ENCODE measurements at regions not wholly inside any gene's neighbourhood (a gene's known extent, or its start where the extent isn't known, plus 50 kb on each side); places are given as distances from the start of the nearest gene placed in this dataset.

DNA sequence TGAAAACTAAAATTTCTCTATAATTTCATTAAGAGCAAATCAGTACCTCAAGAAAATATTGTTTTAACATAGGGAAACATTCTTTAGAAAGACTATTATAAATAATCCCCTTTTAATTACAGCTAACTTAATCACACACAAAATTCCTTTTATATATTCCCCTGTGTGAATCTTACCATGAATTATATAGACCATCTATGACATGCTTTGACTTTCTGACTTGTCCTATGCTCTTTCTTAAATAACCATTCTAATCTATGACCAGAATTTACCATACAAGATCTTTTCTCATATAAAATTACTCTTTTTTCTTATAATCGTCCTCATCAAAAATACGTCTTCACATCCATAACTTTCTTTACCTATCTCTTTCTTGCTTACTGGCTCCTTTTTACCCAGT is 824.2 kb upstream of the FAM98A start:
- no peaks in the 10 kb centered on the region for H3K4me1 ChIP-seq
- no peaks in the 10 kb centered on the region for H3K27me3 ChIP-seq
- peaks cover 0 to 19% (median 2%) of the 10 kb centered on the region in 12 donors for H3K9me3 ChIP-seq
- no peak overlapping the region for H3K4me3 ChIP-seq
- no peak overlapping the region for H3K27ac ChIP-seq
- 91 to 97% (median 94%) methylated on average over 2 of the region's 2 CpGs for WGBS, 4 donors
- intact Hi-C loops (cut with DNase I), result no loop called here
- H3K36me3 ChIP-seq, result no peaks in the 10 kb centered on the region
- no peak for TF ChIP-seq POLR2A (IDR thresholded peaks at IDR 0.05)
- TF ChIP-seq, protein P1, sequence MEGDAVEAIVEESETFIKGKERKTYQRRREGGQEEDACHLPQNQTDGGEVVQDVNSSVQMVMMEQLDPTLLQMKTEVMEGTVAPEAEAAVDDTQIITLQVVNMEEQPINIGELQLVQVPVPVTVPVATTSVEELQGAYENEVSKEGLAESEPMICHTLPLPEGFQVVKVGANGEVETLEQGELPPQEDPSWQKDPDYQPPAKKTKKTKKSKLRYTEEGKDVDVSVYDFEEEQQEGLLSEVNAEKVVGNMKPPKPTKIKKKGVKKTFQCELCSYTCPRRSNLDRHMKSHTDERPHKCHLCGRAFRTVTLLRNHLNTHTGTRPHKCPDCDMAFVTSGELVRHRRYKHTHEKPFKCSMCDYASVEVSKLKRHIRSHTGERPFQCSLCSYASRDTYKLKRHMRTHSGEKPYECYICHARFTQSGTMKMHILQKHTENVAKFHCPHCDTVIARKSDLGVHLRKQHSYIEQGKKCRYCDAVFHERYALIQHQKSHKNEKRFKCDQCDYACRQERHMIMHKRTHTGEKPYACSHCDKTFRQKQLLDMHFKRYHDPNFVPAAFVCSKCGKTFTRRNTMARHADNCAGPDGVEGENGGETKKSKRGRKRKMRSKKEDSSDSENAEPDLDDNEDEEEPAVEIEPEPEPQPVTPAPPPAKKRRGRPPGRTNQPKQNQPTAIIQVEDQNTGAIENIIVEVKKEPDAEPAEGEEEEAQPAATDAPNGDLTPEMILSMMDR (IDR thresholded peaks at IDR 0.05), result no peak
- DNase-seq, result no peak
- no peak for ATAC-seq

DNA sequence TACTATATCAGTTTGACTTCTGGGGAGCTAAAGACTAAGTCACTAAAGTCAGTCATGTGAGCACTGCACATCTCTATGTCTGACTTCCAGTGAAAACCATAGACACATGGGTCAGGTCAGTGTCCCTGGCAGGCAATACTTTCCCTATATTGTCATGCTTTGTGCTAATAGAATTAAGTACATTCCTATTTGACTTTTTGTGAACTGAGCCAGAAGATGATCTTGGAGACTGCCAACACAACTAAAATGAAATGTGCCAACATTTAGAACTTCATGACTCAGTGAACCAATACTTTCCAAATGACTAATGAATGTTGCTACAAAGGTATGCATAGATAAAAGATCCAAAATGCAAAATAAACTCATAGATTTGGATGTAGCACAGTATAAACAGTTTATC is 820.8 kb upstream of the FAM98A start:
- Histone ChIP-seq H3K4me3 (no peak overlapping the region), H3K27me3 (no peaks in the 10 kb centered on the region), H3K4me1 (no peaks in the 10 kb centered on the region), H3K9me3 (peaks cover 0 to 19% (median 2%) of the 10 kb centered on the region in 12 donors), H3K36me3 (no peaks in the 10 kb centered on the region), H3K27ac (no peak overlapping the region)
- intact Hi-C loops (cut with DNase I), result no loop called here
- no peak for TF ChIP-seq POLR2A (IDR thresholded peaks at IDR 0.05)
- TF ChIP-seq, protein P1 (IDR thresholded peaks at IDR 0.05), result no peak
- no peak for ATAC-seq
- no peak for DNase-seq

DNA sequence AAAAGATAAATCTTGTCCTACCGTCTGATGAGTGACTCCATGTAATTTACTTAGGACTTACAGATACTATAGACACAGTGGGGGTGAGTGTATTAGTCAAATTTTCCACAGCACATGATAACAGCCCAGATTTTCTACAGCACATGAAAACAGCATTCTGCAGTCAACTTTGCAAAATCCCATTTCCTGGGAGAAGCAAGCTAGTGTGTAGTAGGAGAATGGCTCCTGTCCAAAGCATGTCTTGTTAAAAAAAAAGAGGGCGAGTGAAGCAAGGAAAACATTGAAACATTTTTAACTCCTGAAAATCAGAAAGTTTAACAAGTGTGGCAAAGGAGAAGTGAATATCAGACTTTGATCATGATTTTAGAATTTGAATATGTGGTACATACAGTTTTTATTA is 817.8 kb upstream of the FAM98A start:
- no peaks in the 10 kb centered on the region for H3K36me3 ChIP-seq
- H3K4me3 ChIP-seq, result no peak overlapping the region
- no peaks in the 10 kb centered on the region for H3K4me1 ChIP-seq
- no peaks in the 10 kb centered on the region for H3K9me3 ChIP-seq
- H3K27ac ChIP-seq, result no peak overlapping the region
- intact Hi-C loops (cut with DNase I), result no loop called here
- DNase-seq (no peak), ATAC-seq (no peak)
- WGBS, 4 donors, result 53 to 65% (median 56%) methylated on average over 2 of the region's 2 CpGs
- H3K27me3 ChIP-seq, result no peaks in the 10 kb centered on the region
- TF ChIP-seq, protein P1 (IDR thresholded peaks at IDR 0.05), result no peak
- TF ChIP-seq POLR2A (IDR thresholded peaks at IDR 0.05), result no peak

DNA sequence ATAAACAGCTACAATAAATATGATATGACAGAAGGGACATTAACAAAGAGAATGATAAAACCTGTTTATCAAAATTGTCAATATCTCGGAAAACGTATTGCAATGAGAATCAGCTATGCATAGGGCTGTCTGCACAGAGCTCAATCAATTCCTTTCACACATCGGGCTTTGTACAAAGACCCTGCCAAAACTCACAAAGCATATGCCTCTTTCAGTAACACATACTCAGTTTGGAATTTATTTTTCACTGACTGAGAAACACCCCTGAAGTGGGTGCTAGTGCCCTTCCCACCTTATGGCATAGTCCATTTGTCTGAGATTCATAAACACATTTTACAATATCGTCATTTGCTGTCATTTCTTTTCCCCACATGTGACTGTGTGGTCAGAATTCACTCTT is 815.8 kb upstream of the FAM98A start:
- ATAC-seq, result no peak
- H3K27me3 ChIP-seq, result no peaks in the 10 kb centered on the region
- H3K27ac ChIP-seq, result no peak overlapping the region
- no peak overlapping the region for H3K4me3 ChIP-seq
- H3K9me3 ChIP-seq, result no peaks in the 10 kb centered on the region
- H3K4me1 ChIP-seq, result no peaks in the 10 kb centered on the region
- TF ChIP-seq, protein P1 (IDR thresholded peaks at IDR 0.05), result no peak
- TF ChIP-seq POLR2A (IDR thresholded peaks at IDR 0.05), result no peak
- DNase-seq, result no peak
- 74 to 80% (median 79%) methylated on average over 4 of the region's 4 CpGs for WGBS, 4 donors
- intact Hi-C loops (cut with DNase I), result no loop called here
- H3K36me3 ChIP-seq, result no peaks in the 10 kb centered on the region
